Caco-2 (cell line): ENCODE measurements at regions not wholly inside any gene's neighbourhood (a gene's known extent, or its start where the extent isn't known, plus 50 kb on each side); places are given as distances from the start of the nearest gene placed in this dataset.

Experiments
- BruUV-seq: library from RNA; stranded (reverse); fragments of 400-500 nt; replicated peaks from 2 replicates; lab custom pipeline; 2021; lab: Mats Ljungman, UMichigan
- CTCF ChIA-PET: fragments of 300-600 bp; sonication (Branson Sonifier 250); formaldehyde crosslinking; loops from one replicate; lab custom pipeline; 2022; ENCODE audit warnings: antibody characterized with exemption; lab: Charles Lee
- POLR2A ChIA-PET: fragments of 300-600 bp; sonication (Branson Sonifier 250); formaldehyde crosslinking; loops from one replicate; lab custom pipeline; 2022; ENCODE audit warnings: antibody characterized with exemption; lab: Charles Lee
- DNase-seq, 2 experiments: peaks; one replicate each; pipeline versions ENCODE4 v3.0.0 to v3.0.0-alpha.2; 2020 to 2022
- H3K27me3 ChIP-seq: replicated peaks from 2 replicates; pipeline ENCODE4 v1.6.0; 2011; ENCODE audit warnings: low read length; ENCODE audit not compliant: control insufficient read depth, insufficient read depth
- H3K36me3 ChIP-seq: 2 replicates; pipeline ENCODE4 v1.5.1; 2011; ENCODE audit warnings: low read length; ENCODE audit not compliant: control insufficient read depth, insufficient read depth
- H3K4me1 ChIP-seq: fragments of 250-450 bp; sonication (Bioruptor Pico); 2 replicates; pipeline ENCODE4 v1.5.1; 2020; ENCODE audit warnings: mild to moderate bottlenecking
- H3K4me3 ChIP-seq: 2 replicates; pipeline ENCODE4 v1.5.1; 2011; ENCODE audit warnings: low read depth, mild to moderate bottlenecking, control low read depth, low read length
- H3K9me3 ChIP-seq: fragments of 250-450 bp; sonication (Bioruptor Pico); 2 replicates; pipeline ENCODE4 v1.5.1; 2020; ENCODE audit warnings: mild to moderate bottlenecking, moderate library complexity
- H3K27ac Mint-ChIP-seq: one replicate; pipeline ENCODE4 v1.8.0; 2022; ENCODE audit warnings: mixed read lengths; ENCODE audit not compliant: unreplicated experiment
- H3K27me3 Mint-ChIP-seq: one replicate; pipeline ENCODE4 v1.8.0; 2022; ENCODE audit warnings: mixed read lengths; ENCODE audit not compliant: insufficient read depth, unreplicated experiment
- H3K36me3 Mint-ChIP-seq: one replicate; pipeline ENCODE4 v1.8.0; 2022; ENCODE audit warnings: mild to moderate bottlenecking, mixed read lengths; ENCODE audit not compliant: insufficient read depth, unreplicated experiment
- H3K4me1 Mint-ChIP-seq: one replicate; pipeline ENCODE4 v1.8.0; 2022; ENCODE audit warnings: low read depth, mixed read lengths; ENCODE audit not compliant: unreplicated experiment
- H3K4me3 Mint-ChIP-seq: one replicate; pipeline ENCODE4 v1.8.0; 2022; ENCODE audit warnings: mild to moderate bottlenecking, moderate library complexity, mixed read lengths; ENCODE audit not compliant: unreplicated experiment
- H3K9me3 Mint-ChIP-seq: one replicate; pipeline ENCODE4 v1.8.0; 2022; ENCODE audit warnings: mixed read lengths; ENCODE audit not compliant: unreplicated experiment
- CTCF ChIP-seq, 2 experiments: fragments of 200-600 bp in 1 of 2; IDR thresholded peaks; 1 replicate in 1 of 2; 2 replicates in 1 of 2; pipeline versions ENCODE4 v1.5.1 to v1.8.0; 2011 to 2022; ENCODE audit warnings: antibody characterized with exemption in 1 of 2, control low read depth in 1 of 2, inconsistent platforms in 1 of 2, low read depth in 1 of 2, low read length in 1 of 2, mild to moderate bottlenecking in 1 of 2, moderate library complexity in 1 of 2; ENCODE audit not compliant: insufficient read depth in 1 of 2, severe bottlenecking in 1 of 2, unreplicated experiment in 1 of 2
- intact Hi-C: fragments of 100-400 bp; cut with micrococcal nuclease; formaldehyde crosslinking; loops from one replicate; pipeline ENCODE4 v1.10.0; 2022; ENCODE audit not compliant: unreplicated experiment

- Mint-ChIP-seq H3K4me1 (no peaks in the 10 kb centered on the region), H3K4me3 (no peak overlapping the region), H3K27ac (no peak overlapping the region), H3K36me3 (no peaks in the 10 kb centered on the region), H3K27me3 (no peaks in the 10 kb centered on the region), H3K9me3 (no peaks in the 10 kb centered on the region)
- CTCF ChIA-PET, result no interaction called here
- intact Hi-C loops, result no loop called here
- 0 out of 2 replicates have a peak, but pooled peaks cover 3% of the 10 kb centered on the region for H3K4me1 ChIP-seq
- H3K9me3 ChIP-seq, result no peaks in the 10 kb centered on the region
- POLR2A ChIA-PET, result no interaction called here
- H3K36me3 ChIP-seq, result no peaks in the 10 kb centered on the region
- BruUV-seq, result no TSS peak
- no peaks in the 10 kb centered on the region; the same call in 1 of the 2 replicates for H3K27me3 ChIP-seq
- TF ChIP-seq CTCF (IDR thresholded peaks at IDR 0.05; ENCODE audit: insufficient read depth in 1 of 2, low read depth in 1 of 2, low read length in 1 of 2, severe bottlenecking in 1 of 2, unreplicated experiment in 1 of 2), result no peak
- DNase-seq, result no peak
- H3K4me3 ChIP-seq, result no peak overlapping the region
Measured at GRCh38 chr1:201633297-201633696, 94.4 kb downstream of the NAV1 start.

- Histone ChIP-seq H3K4me3 (no peak overlapping the region), H3K9me3 (no peaks in the 10 kb centered on the region), H3K27me3 (no peaks in the 10 kb centered on the region; the same call in 1 of the 2 replicates), H3K4me1 (0 out of 2 replicates have a peak, but pooled peaks cover 3% of the 10 kb centered on the region), H3K36me3 (no peaks in the 10 kb centered on the region)
- ChIA-PET POLR2A (no interaction called here), CTCF (no interaction called here)
- Mint-ChIP-seq H3K9me3 (no peaks in the 10 kb centered on the region), H3K4me1 (no peaks in the 10 kb centered on the region), H3K27ac (no peak overlapping the region), H3K4me3 (no peak overlapping the region), H3K27me3 (no peaks in the 10 kb centered on the region), H3K36me3 (no peaks in the 10 kb centered on the region)
- no peak for TF ChIP-seq CTCF (IDR thresholded peaks at IDR 0.05; ENCODE audit: insufficient read depth in 1 of 2, low read depth in 1 of 2, low read length in 1 of 2, severe bottlenecking in 1 of 2, unreplicated experiment in 1 of 2)
- BruUV-seq, result no TSS peak
- DNase-seq, result no peak
- intact Hi-C loops, result no loop called here
Measured at GRCh38 chr1:201633811-201634210, 94.9 kb downstream of the NAV1 start.

- Histone ChIP-seq H3K36me3 (no peaks in the 10 kb centered on the region), H3K4me3 (no peak overlapping the region), H3K4me1 (0 out of 2 replicates have a peak, but pooled peaks cover 3% of the 10 kb centered on the region), H3K27me3 (no peaks in the 10 kb centered on the region; the same call in 1 of the 2 replicates), H3K9me3 (no peaks in the 10 kb centered on the region)
- Mint-ChIP-seq H3K4me3 (no peak overlapping the region), H3K27me3 (no peaks in the 10 kb centered on the region), H3K4me1 (no peaks in the 10 kb centered on the region), H3K27ac (no peak overlapping the region), H3K9me3 (no peaks in the 10 kb centered on the region), H3K36me3 (no peaks in the 10 kb centered on the region)
- POLR2A ChIA-PET, result no interaction called here
- CTCF ChIA-PET, result no interaction called here
- BruUV-seq, result no TSS peak
- DNase-seq, result no peak
- intact Hi-C loops, result no loop called here
- TF ChIP-seq CTCF (IDR thresholded peaks at IDR 0.05; ENCODE audit: insufficient read depth in 1 of 2, low read depth in 1 of 2, low read length in 1 of 2, severe bottlenecking in 1 of 2, unreplicated experiment in 1 of 2), result no peak
Measured at GRCh38 chr1:201634261-201634660, 95.3 kb downstream of the NAV1 start.
